ENCODE measurements at regions not wholly inside any gene's neighbourhood (a gene's known extent, or its start where the extent isn't known, plus 50 kb on each side); places are given as distances from the start of the nearest gene placed in this dataset.

GRCh38 chr5:39486790-39487189, 62.0 kb upstream of the DAB2 start:
- no peak for DNase-seq

GRCh38 chr5:39486361-39486760, 61.6 kb upstream of the DAB2 start:
- no peak for DNase-seq

GRCh38 chr5:39485079-39485478, 60.3 kb upstream of the DAB2 start:
- no peak for DNase-seq

GRCh38 chr5:39484673-39485072, 59.9 kb upstream of the DAB2 start:
- no peak for DNase-seq

GRCh38 chr5:39482098-39482497, 57.3 kb upstream of the DAB2 start:
- no peak for DNase-seq

GRCh38 chr5:39479537-39479936, 54.8 kb upstream of the DAB2 start:
- DNase-seq = no peak

- DNase-seq = no peak
Observed at GRCh38 chr5:39478863-39479262, 54.1 kb upstream of the DAB2 start.

GRCh38 chr5:39476843-39477220, 52.1 kb upstream of the DAB2 start:
- no peak for DNase-seq

GRCh38 chr5:39475881-39476842, 51.4 kb upstream of the DAB2 start:
- DNase-seq = no peak

GRCh38 chr5:39475159-39475571, 50.4 kb upstream of the DAB2 start:
- no peak for DNase-seq
